ENCODE measurements at regions not wholly inside any gene's neighbourhood (a gene's known extent, or its start where the extent isn't known, plus 50 kb on each side); places are given as distances from the start of the nearest gene placed in this dataset.

GRCh38 chr20:53725575-53725970 lies 131.9 kb upstream of the ZNF217 start:
- TF ChIP-seq SUZ12 (IDR thresholded peaks at IDR 0.05) (no peak), ELF4 (IDR thresholded peaks at IDR 0.05) (no peak), NFRKB (IDR thresholded peaks at IDR 0.05) (no peak), CTBP1 (IDR thresholded peaks at IDR 0.05; ENCODE audit: borderline replicate concordance) (no peak), L3MBTL2 (conservative IDR thresholded peaks at IDR 0.05) (no peak), LEF1 (IDR thresholded peaks at IDR 0.05; ENCODE audit: borderline replicate concordance) (no peak), FOXA1 (IDR thresholded peaks at IDR 0.05) (no peak)
